MCF 10A (cell line): ENCODE measurements at regions not wholly inside any gene's neighbourhood (a gene's known extent, or its start where the extent isn't known, plus 50 kb on each side); places are given as distances from the start of the nearest gene placed in this dataset.
A peak's percentile ranks its signal among the peaks of the same experiment; 100 is the strongest.

Source experiments
- BruUV-seq: library from RNA; stranded (reverse); fragments of 400-500 nt; replicated peaks from 2 replicates; lab custom pipeline; 2021; lab: Mats Ljungman, UMichigan
- CTCF ChIA-PET: fragments of 300-600 bp; sonication (Branson Sonifier 250); formaldehyde crosslinking; extraction: SDS; loops from one replicate; lab custom pipeline; 2021; ENCODE audit warnings: antibody characterized with exemption, inconsistent platforms; lab: Yijun Ruan, JAX
- POLR2A ChIA-PET: fragments of 300-600, 350-650 bp; sonication (Branson Sonifier 250); formaldehyde crosslinking; extraction: SDS; loops from one replicate; lab custom pipeline; 2020; ENCODE audit warnings: antibody characterized with exemption, inconsistent platforms; lab: Yijun Ruan, JAX
- DNase-seq: peaks from one replicate; pipeline ENCODE4 v3.0.0-alpha.2; 2018; ENCODE audit not compliant: unreplicated experiment
- H3K27ac Mint-ChIP-seq: one replicate; pipeline ENCODE4 v1.8.0; 2022; ENCODE audit warnings: mild to moderate bottlenecking, low read depth, mixed read lengths; ENCODE audit not compliant: unreplicated experiment
- H3K27me3 Mint-ChIP-seq: one replicate; pipeline ENCODE4 v1.8.0; 2022; ENCODE audit warnings: mixed read lengths; ENCODE audit not compliant: insufficient read depth, unreplicated experiment
- H3K36me3 Mint-ChIP-seq: one replicate; pipeline ENCODE4 v1.8.0; 2022; ENCODE audit warnings: mild to moderate bottlenecking, moderate library complexity, mixed read lengths; ENCODE audit not compliant: insufficient read depth, unreplicated experiment
- H3K4me1 Mint-ChIP-seq: one replicate; pipeline ENCODE4 v1.8.0; 2022; ENCODE audit warnings: mixed read lengths; ENCODE audit not compliant: insufficient read depth, unreplicated experiment
- H3K4me3 Mint-ChIP-seq: one replicate; pipeline ENCODE4 v1.8.0; 2022; ENCODE audit warnings: mild to moderate bottlenecking, moderate library complexity, mixed read lengths; ENCODE audit not compliant: unreplicated experiment
- H3K9me3 Mint-ChIP-seq: one replicate; pipeline ENCODE4 v1.8.0; 2022; ENCODE audit warnings: mixed read lengths; ENCODE audit not compliant: unreplicated experiment
- CTCF ChIP-seq: fragments of 200-600 bp; IDR thresholded peaks from one replicate; pipeline ENCODE4 v1.8.0; 2022; ENCODE audit warnings: antibody characterized with exemption, mild to moderate bottlenecking; ENCODE audit not compliant: unreplicated experiment
- intact Hi-C: fragments of 100-400 bp; cut with micrococcal nuclease; formaldehyde crosslinking; loops from 2 replicates; pipeline ENCODE4 v1.14.1; 2022

- Mint-ChIP-seq H3K27ac (no peak overlapping the region), H3K9me3 (no peaks in the 10 kb centered on the region), H3K36me3 (no peaks in the 10 kb centered on the region), H3K4me3 (no peak overlapping the region), H3K27me3 (no peaks in the 10 kb centered on the region), H3K4me1 (no peaks in the 10 kb centered on the region)
- BruUV-seq, result no TSS peak
- TF ChIP-seq CTCF, result no peak
- intact Hi-C loops, result loop anchor here (10.0 kb wide), 1 partner anchor 470 kb away; no protein-coding TSS in a partner anchor
- no peak for DNase-seq
- POLR2A ChIA-PET, result no interaction called here
- CTCF ChIA-PET, result interaction anchor here (0.5 to 1.8 kb wide), 9 partner anchors 10 to 831 kb away, joined by 3 to 9 read pairs (median 3); no protein-coding TSS in a partner anchor
These were observed 774.9 kb downstream of the ROBO2 start for GRCh38 chr3:77814845-77815244.

- intact Hi-C loops, result loop anchor here (10.0 kb wide), 1 partner anchor 471 kb away; no protein-coding TSS in a partner anchor
- TF ChIP-seq CTCF, result peak; percentile 12
- no peaks in the 10 kb centered on the region for H3K27me3 Mint-ChIP-seq
- POLR2A ChIA-PET, result no interaction called here
- no peaks in the 10 kb centered on the region for H3K36me3 Mint-ChIP-seq
- no TSS peak for BruUV-seq
- no peaks in the 10 kb centered on the region for H3K4me1 Mint-ChIP-seq
- no peak overlapping the region for H3K27ac Mint-ChIP-seq
- peak; percentile 45 for DNase-seq
- H3K9me3 Mint-ChIP-seq, result no peaks in the 10 kb centered on the region
- H3K4me3 Mint-ChIP-seq, result no peak overlapping the region
- CTCF ChIA-PET, result interaction anchor here (0.5 to 1.8 kb wide), 8 partner anchors 9 to 831 kb away, joined by 3 to 9 read pairs (median 3); no protein-coding TSS in a partner anchor
These were observed 775.6 kb downstream of the ROBO2 start for GRCh38 chr3:77815467-77815866.

GRCh38 chr3:77816366-77816765 is 776.5 kb downstream of the ROBO2 start:
- intact Hi-C loops, result loop anchor here (10.0 kb wide), 1 partner anchor 472 kb away; no protein-coding TSS in a partner anchor
- no peak for DNase-seq

More at GRCh38 chr3:77816366-77816765, 776.5 kb downstream of the ROBO2 start:
- no peak overlapping the region for H3K4me3 Mint-ChIP-seq
- no peaks in the 10 kb centered on the region for H3K27me3 Mint-ChIP-seq
- POLR2A ChIA-PET, result interaction anchor here (0.6 kb wide), 1 partner anchor 33 kb away, joined by 5 read pairs; no protein-coding TSS in a partner anchor
- BruUV-seq, result no TSS peak
- no peaks in the 10 kb centered on the region for H3K36me3 Mint-ChIP-seq
- CTCF ChIA-PET, result interaction anchor here (1.7 kb wide), 1 partner anchor 8 kb away, joined by 9 read pairs; no protein-coding TSS in a partner anchor
- no peaks in the 10 kb centered on the region for H3K9me3 Mint-ChIP-seq
- no peak overlapping the region for H3K27ac Mint-ChIP-seq
- no peaks in the 10 kb centered on the region for H3K4me1 Mint-ChIP-seq
- no peak for TF ChIP-seq CTCF
